GM12892 (cell line): ENCODE measurements at regions not wholly inside any gene's neighbourhood (a gene's known extent, or its start where the extent isn't known, plus 50 kb on each side); places are given as distances from the start of the nearest gene placed in this dataset.

ENCODE experiments used
- POLR2A ChIP-seq: IDR thresholded peaks from 2 replicates; pipeline ENCODE4 v1.6.1; 2011; ENCODE audit warnings: low read depth, low read length, control low read depth
- POLR2AphosphoS5 ChIP-seq: IDR thresholded peaks from 2 replicates; pipeline ENCODE4 v1.6.1; 2011; ENCODE audit warnings: low read depth, low read length, control low read depth

- no peak for TF ChIP-seq POLR2A
- no peak for TF ChIP-seq POLR2AphosphoS5
These were observed 76.0 kb upstream of the ITM2A start for GRCh38 chrX:79443121-79443520.
